ENCODE measurements at regions not wholly inside any gene's neighbourhood (a gene's known extent, or its start where the extent isn't known, plus 50 kb on each side); places are given as distances from the start of the nearest gene placed in this dataset.

GRCh38 chr5:2658881-2659470, 92.5 kb downstream of the IRX2 start:
- H3K4me1 ChIP-seq (ENCODE audit: low read depth, poor library complexity, severe bottlenecking), result no peaks in the 10 kb centered on the region
- H3K27ac ChIP-seq, result no peak overlapping the region
- H3K27me3 ChIP-seq (ENCODE audit: insufficient read depth, low read depth), result no peaks in the 10 kb centered on the region
- no peak overlapping the region for H2AFZ ChIP-seq (ENCODE audit: low read depth)
- no peak overlapping the region for H3K4me3 ChIP-seq (IDR thresholded peaks at IDR 0.05; ENCODE audit: insufficient read depth, low read depth, low read length)
- H3K9ac ChIP-seq, result no peak overlapping the region
- H3K36me3 ChIP-seq (ENCODE audit: insufficient read depth), result no peaks in the 10 kb centered on the region
- no peaks in the 10 kb centered on the region for H4K20me1 ChIP-seq (ENCODE audit: insufficient read depth)
- H3K4me2 ChIP-seq, result no peak overlapping the region
- TF ChIP-seq CTCF (conservative IDR thresholded peaks at IDR 0.05; ENCODE audit: low read depth, low read length), result no peak
- H3K79me2 ChIP-seq (ENCODE audit: insufficient read depth, low read depth), result no peaks in the 10 kb centered on the region

GRCh38 chr5:2658447-2658846, 93.0 kb downstream of the IRX2 start:
- no peak overlapping the region for H3K9ac ChIP-seq
- H3K27ac ChIP-seq, result no peak overlapping the region
- H3K36me3 ChIP-seq (ENCODE audit: insufficient read depth), result no peaks in the 10 kb centered on the region
- H3K4me3 ChIP-seq (IDR thresholded peaks at IDR 0.05; ENCODE audit: insufficient read depth, low read depth, low read length), result no peak overlapping the region
- no peak overlapping the region for H3K4me2 ChIP-seq
- no peaks in the 10 kb centered on the region for H3K27me3 ChIP-seq (ENCODE audit: insufficient read depth, low read depth)
- no peaks in the 10 kb centered on the region for H3K79me2 ChIP-seq (ENCODE audit: insufficient read depth, low read depth)
- TF ChIP-seq CTCF (conservative IDR thresholded peaks at IDR 0.05; ENCODE audit: low read depth, low read length), result no peak
- H2AFZ ChIP-seq (ENCODE audit: low read depth), result no peak overlapping the region
- no peaks in the 10 kb centered on the region for H3K4me1 ChIP-seq (ENCODE audit: low read depth, poor library complexity, severe bottlenecking)
- H4K20me1 ChIP-seq (ENCODE audit: insufficient read depth), result no peaks in the 10 kb centered on the region

- H3K9ac ChIP-seq, result no peak overlapping the region
- no peaks in the 10 kb centered on the region for H3K36me3 ChIP-seq (ENCODE audit: insufficient read depth)
- H3K4me3 ChIP-seq (IDR thresholded peaks at IDR 0.05; ENCODE audit: insufficient read depth, low read depth, low read length), result no peak overlapping the region
- no peaks in the 10 kb centered on the region for H3K27me3 ChIP-seq (ENCODE audit: insufficient read depth, low read depth)
- no peak overlapping the region for H2AFZ ChIP-seq (ENCODE audit: low read depth)
- no peaks in the 10 kb centered on the region for H3K79me2 ChIP-seq (ENCODE audit: insufficient read depth, low read depth)
- TF ChIP-seq CTCF (conservative IDR thresholded peaks at IDR 0.05; ENCODE audit: low read depth, low read length), result no peak
- no peak overlapping the region for H3K4me2 ChIP-seq
- H3K4me1 ChIP-seq (ENCODE audit: low read depth, poor library complexity, severe bottlenecking), result no peaks in the 10 kb centered on the region
- H4K20me1 ChIP-seq (ENCODE audit: insufficient read depth), result no peaks in the 10 kb centered on the region
- no peak overlapping the region for H3K27ac ChIP-seq
These were observed 94.3 kb downstream of the IRX2 start for GRCh38 chr5:2657151-2657550.

GRCh38 chr5:2656206-2656605, 95.3 kb downstream of the IRX2 start:
- Histone ChIP-seq H3K79me2 (ENCODE audit: insufficient read depth, low read depth) (no peaks in the 10 kb centered on the region), H3K27ac (no peak overlapping the region), H3K4me1 (ENCODE audit: low read depth, poor library complexity, severe bottlenecking) (no peaks in the 10 kb centered on the region), H2AFZ (ENCODE audit: low read depth) (no peak overlapping the region), H3K36me3 (ENCODE audit: insufficient read depth) (no peaks in the 10 kb centered on the region), H3K9ac (no peak overlapping the region), H4K20me1 (ENCODE audit: insufficient read depth) (no peaks in the 10 kb centered on the region), H3K4me3 (IDR thresholded peaks at IDR 0.05; ENCODE audit: insufficient read depth, low read depth, low read length) (no peak overlapping the region), H3K27me3 (ENCODE audit: insufficient read depth, low read depth) (no peaks in the 10 kb centered on the region), H3K4me2 (no peak overlapping the region)
- TF ChIP-seq CTCF (conservative IDR thresholded peaks at IDR 0.05; ENCODE audit: low read depth, low read length), result no peak

Measured in KMS-11 (cell line).